ENCODE measurements at regions not wholly inside any gene's neighbourhood (a gene's known extent, or its start where the extent isn't known, plus 50 kb on each side); places are given as distances from the start of the nearest gene placed in this dataset.

DNA sequence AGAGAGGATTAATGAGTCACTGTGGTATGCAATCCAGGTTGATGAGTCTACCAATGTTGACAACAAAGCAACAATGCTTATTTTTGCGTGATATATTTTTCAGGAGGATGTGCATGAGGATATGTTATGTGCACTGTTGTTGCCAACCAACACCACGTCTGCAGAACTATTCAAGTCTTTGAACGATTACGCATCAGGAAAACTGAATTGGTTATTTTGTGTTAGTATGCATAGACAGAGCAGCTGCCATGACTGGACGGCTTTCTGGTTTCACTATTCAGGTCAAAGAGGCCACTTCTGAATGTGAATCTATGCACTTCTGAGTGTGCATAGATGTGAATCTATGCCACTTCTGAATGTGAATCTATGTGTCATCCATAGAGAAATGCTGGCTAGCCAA is 134.0 kb upstream of the GRIK2 start:
- TF ChIP-seq, protein P1, sequence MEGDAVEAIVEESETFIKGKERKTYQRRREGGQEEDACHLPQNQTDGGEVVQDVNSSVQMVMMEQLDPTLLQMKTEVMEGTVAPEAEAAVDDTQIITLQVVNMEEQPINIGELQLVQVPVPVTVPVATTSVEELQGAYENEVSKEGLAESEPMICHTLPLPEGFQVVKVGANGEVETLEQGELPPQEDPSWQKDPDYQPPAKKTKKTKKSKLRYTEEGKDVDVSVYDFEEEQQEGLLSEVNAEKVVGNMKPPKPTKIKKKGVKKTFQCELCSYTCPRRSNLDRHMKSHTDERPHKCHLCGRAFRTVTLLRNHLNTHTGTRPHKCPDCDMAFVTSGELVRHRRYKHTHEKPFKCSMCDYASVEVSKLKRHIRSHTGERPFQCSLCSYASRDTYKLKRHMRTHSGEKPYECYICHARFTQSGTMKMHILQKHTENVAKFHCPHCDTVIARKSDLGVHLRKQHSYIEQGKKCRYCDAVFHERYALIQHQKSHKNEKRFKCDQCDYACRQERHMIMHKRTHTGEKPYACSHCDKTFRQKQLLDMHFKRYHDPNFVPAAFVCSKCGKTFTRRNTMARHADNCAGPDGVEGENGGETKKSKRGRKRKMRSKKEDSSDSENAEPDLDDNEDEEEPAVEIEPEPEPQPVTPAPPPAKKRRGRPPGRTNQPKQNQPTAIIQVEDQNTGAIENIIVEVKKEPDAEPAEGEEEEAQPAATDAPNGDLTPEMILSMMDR (IDR thresholded peaks at IDR 0.05) = no peak
- TF ChIP-seq POLR2A (IDR thresholded peaks at IDR 0.05) = no peak
- ATAC-seq = no peak

DNA sequence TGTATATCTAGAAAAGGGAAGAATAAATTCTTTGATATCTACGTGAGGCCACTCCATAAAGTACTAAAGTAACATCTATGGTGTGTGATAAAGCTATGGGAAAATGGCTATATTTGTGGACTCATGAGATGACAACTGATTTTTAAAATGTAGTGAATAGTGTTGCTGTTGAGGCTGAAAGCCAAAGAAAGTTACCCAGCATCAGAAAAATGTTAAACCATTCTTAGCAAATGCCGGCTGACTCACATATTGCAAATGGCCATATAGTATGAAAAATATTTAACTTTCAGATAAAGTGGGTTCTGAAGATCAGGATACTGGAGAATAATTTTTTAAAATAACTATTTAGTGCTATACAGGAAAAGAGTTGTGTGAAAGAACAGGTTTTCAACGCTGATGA is 129.9 kb upstream of the GRIK2 start:
- Histone ChIP-seq H3K27me3 (no peaks in the 10 kb centered on the region), H3K4me3 (no peak overlapping the region), H3K36me3 (no peaks in the 10 kb centered on the region), H3K27ac (no peak overlapping the region), H3K4me1 (no peaks in the 10 kb centered on the region), H3K9me3 (peaks cover 0 to 3% (median 0%) of the 10 kb centered on the region in 12 donors)
- DNase-seq (no peak), ATAC-seq (no peak)
- WGBS, 4 donors = 78 to 85% (median 84%) methylated on average over 3 of the region's 3 CpGs
- intact Hi-C loops (cut with DNase I) = no loop called here
- no peak for TF ChIP-seq POLR2A (IDR thresholded peaks at IDR 0.05)
- TF ChIP-seq, protein P1 (IDR thresholded peaks at IDR 0.05) = no peak

More for the DNA sequence above, 134.0 kb upstream of the GRIK2 start:
- 82 to 95% (median 88%) methylated on average over 5 of the region's 5 CpGs for WGBS, 4 donors
- Histone ChIP-seq H3K36me3 (no peaks in the 10 kb centered on the region), H3K27me3 (no peaks in the 10 kb centered on the region), H3K9me3 (peaks cover 0 to 27% (median 11%) of the 10 kb centered on the region in 12 donors), H3K4me1 (no peaks in the 10 kb centered on the region), H3K27ac (no peak overlapping the region), H3K4me3 (no peak overlapping the region)
- no peak for DNase-seq
- intact Hi-C loops (cut with DNase I) = no loop called here

DNA sequence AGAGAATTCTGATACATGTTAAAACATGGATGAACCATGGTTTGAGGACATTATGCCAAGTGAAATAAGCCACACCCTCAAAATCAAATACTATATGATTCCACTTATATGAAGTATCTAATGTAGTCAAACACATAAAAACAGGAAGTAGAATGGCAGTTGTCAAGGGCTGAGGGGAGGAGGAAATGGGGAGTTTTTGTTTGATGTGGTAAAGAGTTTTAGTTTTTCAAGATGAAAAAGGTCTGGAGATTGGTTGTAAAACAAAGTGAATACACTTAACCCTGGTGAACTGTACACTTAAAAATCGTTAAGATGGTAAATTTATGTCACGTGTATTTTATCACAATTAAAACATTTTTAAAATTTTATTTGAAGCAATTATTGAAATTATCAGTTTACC is 127.4 kb upstream of the GRIK2 start:
- DNase-seq = no peak
- no peaks in the 10 kb centered on the region for H3K4me1 ChIP-seq
- no peak overlapping the region for H3K4me3 ChIP-seq
- TF ChIP-seq POLR2A (IDR thresholded peaks at IDR 0.05) = no peak
- TF ChIP-seq, protein P1 (IDR thresholded peaks at IDR 0.05) = no peak
- intact Hi-C loops (cut with DNase I) = no loop called here
- no peak overlapping the region for H3K27ac ChIP-seq
- H3K27me3 ChIP-seq = no peaks in the 10 kb centered on the region
- no peak for ATAC-seq
- 67 to 83% (median 78%) methylated on average over 2 of the region's 2 CpGs for WGBS, 4 donors
- no peaks in the 10 kb centered on the region for H3K36me3 ChIP-seq
- peaks cover 0 to 17% (median 0%) of the 10 kb centered on the region in 12 donors for H3K9me3 ChIP-seq

DNA sequence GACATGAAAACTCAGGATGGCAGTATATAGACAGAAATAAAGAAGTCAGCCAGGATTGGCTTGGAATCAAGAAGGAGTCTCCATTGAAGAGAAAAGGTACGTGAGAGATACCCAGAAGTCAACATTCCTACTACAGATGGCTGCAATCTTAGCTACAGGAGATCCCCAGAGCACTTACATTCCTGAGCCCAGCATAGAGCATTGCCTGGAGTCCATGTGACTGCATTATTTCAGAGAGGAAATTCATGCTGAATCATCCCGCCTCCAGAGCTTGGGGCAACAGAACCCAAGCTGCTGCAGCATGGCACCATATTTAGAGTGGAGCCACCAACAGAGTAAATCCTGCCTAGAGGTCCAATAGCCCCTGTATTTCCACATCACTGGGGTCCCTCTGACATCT is 125.0 kb upstream of the GRIK2 start:
- no peaks in the 10 kb centered on the region for H3K4me1 ChIP-seq
- DNase-seq (no peak), ATAC-seq (no peak)
- intact Hi-C loops (cut with DNase I) = no loop called here
- no peak for TF ChIP-seq POLR2A (IDR thresholded peaks at IDR 0.05)
- TF ChIP-seq, protein P1 (IDR thresholded peaks at IDR 0.05) = no peak
- H3K36me3 ChIP-seq = no peaks in the 10 kb centered on the region
- H3K27ac ChIP-seq = no peak overlapping the region
- H3K4me3 ChIP-seq = no peak overlapping the region
- 63 to 80% (median 70%) methylated on average over 2 of the region's 2 CpGs for WGBS, 4 donors
- peaks cover 0 to 25% (median 0%) of the 10 kb centered on the region in 12 donors for H3K9me3 ChIP-seq
- no peaks in the 10 kb centered on the region for H3K27me3 ChIP-seq

Measured in heart left ventricle (tissue), 16 donors.